OCI-LY7 (cell line): ENCODE measurements at regions not wholly inside any gene's neighbourhood (a gene's known extent, or its start where the extent isn't known, plus 50 kb on each side); places are given as distances from the start of the nearest gene placed in this dataset.

Experiments
- BruUV-seq: library from RNA; stranded (reverse); fragments of 400-500 nt; replicated peaks from 2 replicates; lab custom pipeline; 2021; lab: Mats Ljungman, UMichigan
- CTCF ChIA-PET: fragments of 300-600 bp; sonication (Branson Sonifier 250); formaldehyde crosslinking; loops from one replicate; lab custom pipeline; 2022; ENCODE audit warnings: antibody characterized with exemption; ENCODE audit not compliant: unreplicated experiment; lab: Charles Lee
- POLR2A ChIA-PET: fragments of 300-600 bp; sonication (Branson Sonifier 250); formaldehyde crosslinking; loops from one replicate; lab custom pipeline; 2022; ENCODE audit warnings: antibody characterized with exemption; lab: Charles Lee
- DNase-seq: peaks from one replicate; pipeline ENCODE4 v3.0.0-alpha.2; 2015; ENCODE audit warnings: low spot score
- H2AFZ ChIP-seq: fragments of 200-600 bp; sonication (generic), shearing (Covaris generic); 2 replicates; pipeline ENCODE4 v1.6.1; 2014; ENCODE audit warnings: mild to moderate bottlenecking, antibody characterized with exemption, low read length, moderate library complexity
- H3K27ac ChIP-seq: fragments of 200-600 bp; sonication (generic); 2 replicates; pipeline ENCODE4 v1.5.1; 2014; ENCODE audit warnings: mixed run types, low read depth, mild to moderate bottlenecking, moderate library complexity, low read length, inconsistent platforms; ENCODE audit not compliant: poor library complexity, severe bottlenecking
- H3K36me3 ChIP-seq: fragments of 200-600 bp; sonication (generic); 2 replicates; pipeline ENCODE4 v1.6.1; 2014; ENCODE audit warnings: mild to moderate bottlenecking, antibody characterized with exemption, low read length, moderate library complexity, mixed read lengths; ENCODE audit not compliant: insufficient read depth
- H3K4me1 ChIP-seq: fragments of 200-600 bp; sonication (generic); 2 replicates; pipeline ENCODE4 v1.5.1; 2014; ENCODE audit warnings: mild to moderate bottlenecking, low read length; ENCODE audit not compliant: insufficient read depth, poor library complexity, severe bottlenecking
- H3K4me2 ChIP-seq: fragments of 200-600 bp; sonication (generic); 2 replicates; pipeline ENCODE4 v1.6.1; 2014; ENCODE audit warnings: mild to moderate bottlenecking, low read length
- H3K4me3 ChIP-seq: fragments of 200-600 bp; sonication (generic); 2 replicates; pipeline ENCODE4 v1.5.1; 2014; ENCODE audit warnings: mild to moderate bottlenecking, low read depth, low read length; ENCODE audit not compliant: poor library complexity, severe bottlenecking
- H3K79me2 ChIP-seq: fragments of 200-600 bp; sonication (generic); 2 replicates; pipeline ENCODE4 v1.6.1; 2016; ENCODE audit warnings: low read depth, mild to moderate bottlenecking, low read length, moderate library complexity, mixed read lengths; ENCODE audit not compliant: insufficient read depth
- H3K9me2 ChIP-seq: fragments of 200-600 bp; sonication (generic); 2 replicates; pipeline ENCODE4 v1.6.1; 2016; ENCODE audit warnings: mild to moderate bottlenecking, low read length, mixed read lengths; ENCODE audit not compliant: insufficient read depth
- H3K9me3 ChIP-seq: fragments of 200-600 bp; sonication (generic); 2 replicates; pipeline ENCODE4 v1.6.1; 2014; ENCODE audit warnings: mild to moderate bottlenecking, mixed run types, low read length, mixed read lengths
- H4K20me1 ChIP-seq: fragments of 200-600 bp; sonication (generic); 2 replicates; pipeline ENCODE4 v1.6.1; 2014; ENCODE audit warnings: mild to moderate bottlenecking, antibody characterized with exemption, low read length, moderate library complexity, mixed read lengths; ENCODE audit not compliant: insufficient read depth
- CTCF ChIP-seq: fragments of 200-600 bp; sonication (generic); conservative IDR thresholded peaks from 2 replicates; pipeline ENCODE4 v1.5.1; 2014; ENCODE audit warnings: mild to moderate bottlenecking, antibody characterized with exemption, low read length, moderate library complexity, mixed read lengths
- EZH2phosphoT487 ChIP-seq: fragments of 200-600 bp; sonication (generic); IDR thresholded peaks from 2 replicates; pipeline ENCODE4 v1.6.1; 2018; ENCODE audit warnings: low read depth, borderline replicate concordance, mild to moderate bottlenecking, mixed run types, antibody characterized with exemption, low read length, moderate library complexity, mixed read lengths
- intact Hi-C: fragments of 100-400 bp; cut with micrococcal nuclease; formaldehyde crosslinking; loops from one replicate; pipeline ENCODE4 v1.10.0; 2022; ENCODE audit not compliant: unreplicated experiment

DNA sequence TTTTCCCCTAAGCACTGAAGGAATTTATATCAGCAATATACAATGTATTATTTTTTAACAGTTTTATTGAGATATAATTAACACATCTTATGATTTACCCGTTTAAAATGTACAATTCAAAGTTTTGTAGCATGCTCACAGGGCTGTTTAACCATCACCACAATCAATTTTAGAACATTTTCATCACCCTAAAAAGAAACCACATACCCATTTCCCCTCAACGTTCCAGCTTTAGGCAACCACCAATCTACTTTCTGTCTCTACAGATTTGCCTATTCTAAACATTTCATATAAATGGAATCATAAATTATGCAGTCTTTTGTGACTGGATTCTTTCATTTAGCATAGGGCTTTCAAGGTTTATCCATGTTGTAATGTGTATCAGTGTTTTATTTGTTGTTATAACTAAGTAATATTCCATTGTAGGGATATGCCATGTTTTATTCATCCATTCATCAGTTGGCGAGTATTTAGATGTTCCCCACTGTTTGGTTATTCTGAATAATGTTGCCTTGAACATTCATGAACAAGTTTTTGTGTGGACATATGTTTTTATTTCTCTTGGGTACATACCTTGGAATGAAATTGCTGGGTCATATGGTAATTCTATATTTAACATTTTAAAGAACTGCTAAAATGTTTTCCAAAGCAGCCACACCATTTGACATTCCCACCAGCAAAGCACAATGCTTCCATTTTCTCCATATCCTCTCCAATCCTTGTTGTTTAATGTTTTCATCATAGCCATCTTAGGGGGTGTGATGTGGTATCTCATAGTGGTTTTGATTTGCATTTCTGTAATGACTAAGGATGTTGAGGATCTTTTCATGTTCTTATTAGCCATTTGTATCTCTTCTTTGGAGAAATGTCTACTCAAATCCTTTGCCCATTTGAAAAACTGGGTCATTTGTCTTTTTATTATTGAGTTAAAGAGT, 188.5 kb downstream of the TM2D1 start:
- Histone ChIP-seq H3K79me2 (no peaks in the 10 kb centered on the region), H3K4me2 (no peak overlapping the region), H4K20me1 (no peaks in the 10 kb centered on the region), H3K9me3 (no peaks in the 10 kb centered on the region), H3K36me3 (no peaks in the 10 kb centered on the region), H3K4me1 (no peaks in the 10 kb centered on the region), H2AFZ (no peak overlapping the region), H3K4me3 (no peak overlapping the region), H3K27ac (no peak overlapping the region), H3K9me2 (no peaks in the 10 kb centered on the region)
- no TSS peak for BruUV-seq
- DNase-seq: no peak
- intact Hi-C loops: no loop called here
- TF ChIP-seq EZH2phosphoT487: no peak
- TF ChIP-seq CTCF: no peak
- POLR2A ChIA-PET: no interaction called here
- CTCF ChIA-PET: no interaction called here

DNA sequence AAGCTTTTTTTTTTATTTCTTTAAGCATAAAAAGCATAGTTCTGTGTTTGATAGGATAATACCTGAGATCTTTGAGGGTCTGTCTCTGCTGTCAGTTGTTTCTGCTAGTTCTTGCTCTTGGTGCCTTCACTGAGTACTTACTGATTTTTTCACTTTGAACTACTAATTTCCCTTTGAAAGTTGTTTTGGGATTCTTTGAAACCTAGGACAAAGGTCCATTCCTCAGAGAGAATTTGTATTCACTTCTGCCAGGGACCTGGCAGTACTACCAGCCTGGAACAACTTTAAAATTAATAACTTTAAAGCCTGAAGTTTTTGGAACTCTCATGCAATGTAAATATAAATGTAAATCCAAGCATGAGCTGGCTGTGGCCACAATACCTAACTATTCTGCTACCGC, 190.1 kb downstream of the TM2D1 start:
- no peak overlapping the region for H3K27ac ChIP-seq
- no peaks in the 10 kb centered on the region for H3K9me2 ChIP-seq
- ChIA-PET CTCF (no interaction called here), POLR2A (interaction anchor here (0.7 kb wide), 1 partner anchor 1426 kb away, joined by 3 read pairs; no protein-coding TSS in a partner anchor)
- no peak for DNase-seq
- H3K4me2 ChIP-seq: no peak overlapping the region
- H3K4me3 ChIP-seq: no peak overlapping the region
- intact Hi-C loops: no loop called here
- no peaks in the 10 kb centered on the region for H3K36me3 ChIP-seq
- H4K20me1 ChIP-seq: no peaks in the 10 kb centered on the region
- no peaks in the 10 kb centered on the region for H3K4me1 ChIP-seq
- no peaks in the 10 kb centered on the region for H3K79me2 ChIP-seq
- H3K9me3 ChIP-seq: no peaks in the 10 kb centered on the region
- TF ChIP-seq EZH2phosphoT487 (no peak), CTCF (no peak)
- BruUV-seq: no TSS peak
- H2AFZ ChIP-seq: no peak overlapping the region

DNA sequence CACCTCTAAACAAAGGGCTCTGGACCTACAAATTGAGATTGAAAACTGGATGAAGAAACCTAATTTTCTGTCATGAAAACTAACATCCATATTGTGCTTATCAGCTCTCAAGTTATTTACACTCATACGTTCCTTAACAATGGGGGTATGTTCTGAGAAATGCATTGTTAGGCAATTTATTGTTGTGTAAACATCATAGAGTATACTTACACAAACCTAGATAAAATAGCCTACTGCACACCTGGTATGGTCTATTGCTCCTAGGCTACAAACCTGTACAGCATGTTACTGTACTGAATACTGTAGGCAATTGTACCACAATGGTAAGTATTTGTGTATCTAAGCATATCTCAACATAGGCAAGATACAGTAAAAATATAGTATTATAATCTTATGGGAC, 191.4 kb downstream of the TM2D1 start:
- POLR2A ChIA-PET: no interaction called here
- H3K9me2 ChIP-seq: no peaks in the 10 kb centered on the region
- no peaks in the 10 kb centered on the region for H3K9me3 ChIP-seq
- no peak overlapping the region for H3K27ac ChIP-seq
- intact Hi-C loops: no loop called here
- no peaks in the 10 kb centered on the region for H3K79me2 ChIP-seq
- H4K20me1 ChIP-seq: no peaks in the 10 kb centered on the region
- no TSS peak for BruUV-seq
- DNase-seq: no peak
- no peak overlapping the region for H3K4me2 ChIP-seq
- no peak overlapping the region for H3K4me3 ChIP-seq
- TF ChIP-seq EZH2phosphoT487: no peak
- no peak for TF ChIP-seq CTCF
- H2AFZ ChIP-seq: no peak overlapping the region
- no peaks in the 10 kb centered on the region for H3K4me1 ChIP-seq
- no peaks in the 10 kb centered on the region for H3K36me3 ChIP-seq
- CTCF ChIA-PET: no interaction called here
